ENCODE measurements at regions not wholly inside any gene's neighbourhood (a gene's known extent, or its start where the extent isn't known, plus 50 kb on each side); places are given as distances from the start of the nearest gene placed in this dataset.

DNA sequence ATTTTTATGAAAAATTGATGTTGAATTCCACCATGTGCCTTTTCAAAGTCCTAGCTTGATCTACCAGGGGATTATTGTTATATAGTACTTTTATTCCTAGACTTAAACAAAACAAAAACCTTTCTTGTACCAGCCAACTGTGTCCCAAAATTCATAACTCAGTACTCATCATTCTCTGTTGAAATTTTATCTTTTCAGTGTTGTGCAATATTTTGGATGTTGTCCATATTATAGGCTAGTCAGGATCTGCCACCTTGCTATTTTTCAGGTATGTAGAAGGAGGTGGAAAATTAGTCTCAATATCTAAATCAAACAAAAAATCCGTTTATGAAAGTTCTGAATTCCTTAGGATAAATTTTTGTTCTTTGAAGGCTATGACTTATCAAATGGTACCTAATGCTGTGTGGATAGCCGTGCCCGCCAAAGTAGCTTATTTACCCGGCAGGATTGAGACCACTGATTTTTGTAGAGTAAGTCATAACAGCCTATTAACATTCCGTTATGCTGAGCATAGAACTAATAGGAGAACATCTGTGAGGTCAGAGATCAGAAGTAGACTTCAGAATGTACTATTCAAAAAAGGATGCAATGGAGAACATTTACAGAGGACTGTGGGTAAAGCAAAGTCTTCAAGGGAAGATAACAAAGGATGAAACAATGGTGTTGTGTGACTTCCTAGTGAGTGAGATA is 304.7 kb downstream of the SOX4 start:
- Histone ChIP-seq H3K9me3 (ENCODE audit: control insufficient read depth, low read length) (no peaks in the 10 kb centered on the region), H3K27ac (ENCODE audit: low read depth, low read length) (no peak overlapping the region), H3K4me1 (ENCODE audit: control insufficient read depth, insufficient read depth, low read length) (peaks cover 6% of the 10 kb centered on the region), H3K9ac (ENCODE audit: extremely low read depth, low read length, poor library complexity, severe bottlenecking) (no peak overlapping the region), H3K4me3 (ENCODE audit: low read length) (no peak overlapping the region), H3K27me3 (ENCODE audit: control insufficient read depth, insufficient read depth, low read length, poor library complexity, severe bottlenecking) (no peaks in the 10 kb centered on the region), H3K36me3 (ENCODE audit: control insufficient read depth, insufficient read depth, low read length) (peaks cover 21% of the 10 kb centered on the region)
- no peak overlapping the region for H3K4me3 Mint-ChIP-seq
- no peaks in the 10 kb centered on the region for H3K27me3 Mint-ChIP-seq (ENCODE audit: insufficient read depth)
- WGBS, 2 experiments (ENCODE audit: insufficient coverage in 1 of 2, insufficient read length in 1 of 2): 83 to 88% methylated on average over 5 of the region's 5 CpGs
- peaks cover 34% of the 10 kb centered on the region for H3K4me1 Mint-ChIP-seq
- DNase-seq: no peak
- peaks cover 3% of the 10 kb centered on the region for H3K9me3 Mint-ChIP-seq
- H3K27ac Mint-ChIP-seq: peak overlapping the region; percentile 87
- TF ChIP-seq, protein P1, sequence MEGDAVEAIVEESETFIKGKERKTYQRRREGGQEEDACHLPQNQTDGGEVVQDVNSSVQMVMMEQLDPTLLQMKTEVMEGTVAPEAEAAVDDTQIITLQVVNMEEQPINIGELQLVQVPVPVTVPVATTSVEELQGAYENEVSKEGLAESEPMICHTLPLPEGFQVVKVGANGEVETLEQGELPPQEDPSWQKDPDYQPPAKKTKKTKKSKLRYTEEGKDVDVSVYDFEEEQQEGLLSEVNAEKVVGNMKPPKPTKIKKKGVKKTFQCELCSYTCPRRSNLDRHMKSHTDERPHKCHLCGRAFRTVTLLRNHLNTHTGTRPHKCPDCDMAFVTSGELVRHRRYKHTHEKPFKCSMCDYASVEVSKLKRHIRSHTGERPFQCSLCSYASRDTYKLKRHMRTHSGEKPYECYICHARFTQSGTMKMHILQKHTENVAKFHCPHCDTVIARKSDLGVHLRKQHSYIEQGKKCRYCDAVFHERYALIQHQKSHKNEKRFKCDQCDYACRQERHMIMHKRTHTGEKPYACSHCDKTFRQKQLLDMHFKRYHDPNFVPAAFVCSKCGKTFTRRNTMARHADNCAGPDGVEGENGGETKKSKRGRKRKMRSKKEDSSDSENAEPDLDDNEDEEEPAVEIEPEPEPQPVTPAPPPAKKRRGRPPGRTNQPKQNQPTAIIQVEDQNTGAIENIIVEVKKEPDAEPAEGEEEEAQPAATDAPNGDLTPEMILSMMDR (conservative IDR thresholded peaks at IDR 0.05): no peak
- peaks cover 15% of the 10 kb centered on the region for H3K36me3 Mint-ChIP-seq (ENCODE audit: low read depth)

- H3K9ac ChIP-seq (ENCODE audit: extremely low read depth, low read length, poor library complexity, severe bottlenecking): no peak overlapping the region
- TF ChIP-seq, protein P1 (conservative IDR thresholded peaks at IDR 0.05): no peak
- no peaks in the 10 kb centered on the region for H3K9me3 ChIP-seq (ENCODE audit: control insufficient read depth, low read length)
- Mint-ChIP-seq H3K4me1 (peaks cover 43% of the 10 kb centered on the region), H3K36me3 (ENCODE audit: low read depth) (peaks cover 17% of the 10 kb centered on the region), H3K27ac (peak overlapping the region; percentile 21), H3K27me3 (ENCODE audit: insufficient read depth) (no peaks in the 10 kb centered on the region), H3K9me3 (peaks cover 3% of the 10 kb centered on the region), H3K4me3 (no peak overlapping the region)
- H3K27ac ChIP-seq (ENCODE audit: low read depth, low read length): no peak overlapping the region
- 73 to 77% methylated on average over 4 to 6 of the region's 6 CpGs for WGBS, 2 experiments (ENCODE audit: insufficient coverage in 1 of 2, insufficient read length in 1 of 2)
- H3K27me3 ChIP-seq (ENCODE audit: control insufficient read depth, insufficient read depth, low read length, poor library complexity, severe bottlenecking): no peaks in the 10 kb centered on the region
- no peak overlapping the region for H3K4me3 ChIP-seq (ENCODE audit: low read length)
- peaks cover 13% of the 10 kb centered on the region for H3K36me3 ChIP-seq (ENCODE audit: control insufficient read depth, insufficient read depth, low read length)
- DNase-seq: no peak
- peaks cover 9% of the 10 kb centered on the region for H3K4me1 ChIP-seq (ENCODE audit: control insufficient read depth, insufficient read depth, low read length)
Measured at GRCh38 chr6:21899708-21900107, 306.2 kb downstream of the SOX4 start.

GRCh38 chr6:21900730-21901129 is 307.2 kb downstream of the SOX4 start:
- H3K36me3 ChIP-seq (ENCODE audit: control insufficient read depth, insufficient read depth, low read length): peaks cover 19% of the 10 kb centered on the region
- TF ChIP-seq, protein P1 (conservative IDR thresholded peaks at IDR 0.05): no peak
- no peaks in the 10 kb centered on the region for H3K9me3 ChIP-seq (ENCODE audit: control insufficient read depth, low read length)
- Mint-ChIP-seq H3K27ac (no peak overlapping the region), H3K9me3 (peaks cover 3% of the 10 kb centered on the region), H3K27me3 (ENCODE audit: insufficient read depth) (no peaks in the 10 kb centered on the region), H3K4me1 (peaks cover 54% of the 10 kb centered on the region), H3K36me3 (ENCODE audit: low read depth) (peaks cover 15% of the 10 kb centered on the region), H3K4me3 (no peak overlapping the region)
- no peak for DNase-seq
- no peak overlapping the region for H3K9ac ChIP-seq (ENCODE audit: extremely low read depth, low read length, poor library complexity, severe bottlenecking)
- H3K4me1 ChIP-seq (ENCODE audit: control insufficient read depth, insufficient read depth, low read length): peaks cover 9% of the 10 kb centered on the region
- no peak overlapping the region for H3K27ac ChIP-seq (ENCODE audit: low read depth, low read length)
- H3K27me3 ChIP-seq (ENCODE audit: control insufficient read depth, insufficient read depth, low read length, poor library complexity, severe bottlenecking): no peaks in the 10 kb centered on the region
- no peak overlapping the region for H3K4me3 ChIP-seq (ENCODE audit: low read length)
- 86 to 100% methylated on average over 1 of the region's 2 CpGs for WGBS, 2 experiments (ENCODE audit: insufficient coverage in 1 of 2, insufficient read length in 1 of 2)

Measured in endodermal cell (in vitro differentiated cells).